ENCODE measurements at regions not wholly inside any gene's neighbourhood (a gene's known extent, or its start where the extent isn't known, plus 50 kb on each side); places are given as distances from the start of the nearest gene placed in this dataset.

GRCh38 chr5:152337484-152337883 lies 67.6 kb downstream of the NMUR2 start:
- no peak for DNase-seq (ENCODE audit: low spot score)

- no peak for DNase-seq (ENCODE audit: low spot score)
Observed at GRCh38 chr5:152335461-152335860, 69.6 kb downstream of the NMUR2 start.

GRCh38 chr5:152332716-152333460 lies 72.2 kb downstream of the NMUR2 start:
- DNase-seq (ENCODE audit: low spot score) = no peak

GRCh38 chr5:152331718-152332117 lies 73.4 kb downstream of the NMUR2 start:
- no peak for DNase-seq (ENCODE audit: low spot score)

GRCh38 chr5:152331006-152331405 lies 74.1 kb downstream of the NMUR2 start:
- DNase-seq (ENCODE audit: low spot score) = peak; percentile 13

- DNase-seq (ENCODE audit: low spot score) = no peak
Observed at GRCh38 chr5:152329761-152330283, 75.3 kb downstream of the NMUR2 start.

- DNase-seq (ENCODE audit: low spot score) = no peak
Observed at GRCh38 chr5:152329207-152329606, 75.9 kb downstream of the NMUR2 start.

GRCh38 chr5:152315942-152316341 lies 89.1 kb downstream of the NMUR2 start:
- DNase-seq (ENCODE audit: low spot score) = no peak

- no peak for DNase-seq (ENCODE audit: low spot score)
Observed at GRCh38 chr5:152314196-152314829, 90.8 kb downstream of the NMUR2 start.

- DNase-seq (ENCODE audit: low spot score) = no peak
Observed at GRCh38 chr5:152309926-152310450, 95.1 kb downstream of the NMUR2 start.

GRCh38 chr5:152306386-152306785 lies 98.7 kb downstream of the NMUR2 start:
- no peak for DNase-seq (ENCODE audit: low spot score)

- DNase-seq (ENCODE audit: low spot score) = no peak
Observed at GRCh38 chr5:152305525-152305924, 99.6 kb downstream of the NMUR2 start.

GRCh38 chr5:152303841-152304240 lies 101.2 kb downstream of the NMUR2 start:
- no peak for DNase-seq (ENCODE audit: low spot score)

- DNase-seq (ENCODE audit: low spot score) = no peak
Observed at GRCh38 chr5:152297866-152298265, 107.2 kb downstream of the NMUR2 start.

- DNase-seq (ENCODE audit: low spot score) = no peak
Observed at GRCh38 chr5:152293189-152293588, 111.9 kb downstream of the NMUR2 start.

GRCh38 chr5:152290181-152290580 lies 114.9 kb downstream of the NMUR2 start:
- DNase-seq (ENCODE audit: low spot score) = no peak

- no peak for DNase-seq (ENCODE audit: low spot score)
Observed at GRCh38 chr5:152288917-152289595, 116.0 kb downstream of the NMUR2 start.

GRCh38 chr5:152288499-152288898 lies 116.6 kb downstream of the NMUR2 start:
- DNase-seq (ENCODE audit: low spot score) = no peak

- DNase-seq (ENCODE audit: low spot score) = no peak
Observed at GRCh38 chr5:152285764-152286163, 119.3 kb downstream of the NMUR2 start.

GRCh38 chr5:152282331-152282730 lies 122.7 kb downstream of the NMUR2 start:
- no peak for DNase-seq (ENCODE audit: low spot score)

- DNase-seq (ENCODE audit: low spot score) = no peak
Observed at GRCh38 chr5:152277936-152278335, 127.1 kb downstream of the NMUR2 start.

GRCh38 chr5:152274224-152274623 lies 130.9 kb downstream of the NMUR2 start:
- no peak for DNase-seq (ENCODE audit: low spot score)
